VCaP (cell line): ENCODE measurements at regions not wholly inside any gene's neighbourhood (a gene's known extent, or its start where the extent isn't known, plus 50 kb on each side); places are given as distances from the start of the nearest gene placed in this dataset.
A peak's percentile ranks its signal among the peaks of the same experiment; 100 is the strongest.
"Not testable (repeated sequence)": the region's sequence is repeated elsewhere in the genome, so short reads cannot be mapped to it uniquely, and the experiment has no call there.

Experiments
- H3K27ac ChIP-seq: fragments of 450-650 bp; 2 replicates; pipeline ENCODE4 v1.5.1; 2017
- TF ChIP-seq, protein P1 (sequence below): fragments of 450-650 bp; conservative IDR thresholded peaks from 2 replicates; pipeline ENCODE4 v1.5.1; 2017; ENCODE audit warnings: mild to moderate bottlenecking, moderate library complexity

DNA sequence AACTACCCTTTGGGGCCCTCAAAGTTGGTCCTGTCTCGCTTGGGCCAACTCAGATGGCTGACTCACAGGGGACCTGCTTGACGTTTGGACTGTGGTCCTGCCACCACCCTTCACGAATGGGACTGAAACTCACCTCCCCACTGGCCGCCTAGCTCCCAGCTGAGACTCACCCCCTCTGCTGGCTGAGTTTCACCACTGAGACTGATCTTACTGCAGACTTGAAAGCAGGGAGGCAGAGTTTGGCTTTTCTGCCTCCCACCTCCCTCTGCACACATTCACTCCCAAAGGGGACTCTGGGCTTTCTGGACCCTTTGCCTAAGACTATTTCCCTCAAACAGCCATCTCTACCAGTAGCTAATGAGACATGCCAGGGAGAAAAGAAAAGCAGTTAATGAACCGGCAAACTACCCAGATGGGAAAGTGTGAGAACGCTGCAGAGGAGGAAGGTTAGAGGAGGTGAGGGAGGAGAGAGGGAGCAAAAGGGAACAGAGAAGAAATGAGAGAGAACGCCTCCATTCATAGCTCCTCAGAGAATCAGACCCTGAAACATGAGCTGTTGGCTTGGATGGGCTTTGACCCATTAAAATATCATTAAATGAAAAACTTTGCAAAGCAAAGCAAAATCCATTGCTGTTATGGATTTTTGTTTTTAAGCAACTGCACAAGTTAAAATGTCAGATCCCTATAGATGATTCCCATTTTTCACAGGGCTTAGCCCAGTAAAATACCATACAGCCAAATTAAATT is 139.5 kb downstream of the SEPTIN14 start:
- not testable (repeated sequence) for H3K27ac ChIP-seq
- TF ChIP-seq, protein P1, sequence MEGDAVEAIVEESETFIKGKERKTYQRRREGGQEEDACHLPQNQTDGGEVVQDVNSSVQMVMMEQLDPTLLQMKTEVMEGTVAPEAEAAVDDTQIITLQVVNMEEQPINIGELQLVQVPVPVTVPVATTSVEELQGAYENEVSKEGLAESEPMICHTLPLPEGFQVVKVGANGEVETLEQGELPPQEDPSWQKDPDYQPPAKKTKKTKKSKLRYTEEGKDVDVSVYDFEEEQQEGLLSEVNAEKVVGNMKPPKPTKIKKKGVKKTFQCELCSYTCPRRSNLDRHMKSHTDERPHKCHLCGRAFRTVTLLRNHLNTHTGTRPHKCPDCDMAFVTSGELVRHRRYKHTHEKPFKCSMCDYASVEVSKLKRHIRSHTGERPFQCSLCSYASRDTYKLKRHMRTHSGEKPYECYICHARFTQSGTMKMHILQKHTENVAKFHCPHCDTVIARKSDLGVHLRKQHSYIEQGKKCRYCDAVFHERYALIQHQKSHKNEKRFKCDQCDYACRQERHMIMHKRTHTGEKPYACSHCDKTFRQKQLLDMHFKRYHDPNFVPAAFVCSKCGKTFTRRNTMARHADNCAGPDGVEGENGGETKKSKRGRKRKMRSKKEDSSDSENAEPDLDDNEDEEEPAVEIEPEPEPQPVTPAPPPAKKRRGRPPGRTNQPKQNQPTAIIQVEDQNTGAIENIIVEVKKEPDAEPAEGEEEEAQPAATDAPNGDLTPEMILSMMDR = peak; percentile 64

DNA sequence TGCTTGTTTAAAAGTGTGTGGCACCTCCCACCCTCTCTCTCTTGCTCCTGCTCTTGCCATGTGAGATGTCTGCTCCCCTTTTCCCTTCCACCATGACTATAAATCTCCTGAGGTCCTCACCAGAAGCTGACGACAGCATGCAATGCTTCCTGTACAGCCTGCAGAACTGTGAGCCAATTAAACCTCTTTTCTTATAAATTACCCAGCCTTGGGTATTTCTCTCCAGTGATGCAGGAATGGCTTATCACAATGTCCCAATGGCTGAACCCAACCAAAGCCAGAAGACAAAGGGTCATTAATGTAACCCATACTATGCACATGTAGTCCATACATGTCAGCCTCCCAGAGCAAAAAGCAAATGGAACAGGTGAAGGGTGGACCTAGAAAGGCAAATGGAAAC is 141.5 kb downstream of the SEPTIN14 start:
- H3K27ac ChIP-seq = not testable (repeated sequence)

DNA sequence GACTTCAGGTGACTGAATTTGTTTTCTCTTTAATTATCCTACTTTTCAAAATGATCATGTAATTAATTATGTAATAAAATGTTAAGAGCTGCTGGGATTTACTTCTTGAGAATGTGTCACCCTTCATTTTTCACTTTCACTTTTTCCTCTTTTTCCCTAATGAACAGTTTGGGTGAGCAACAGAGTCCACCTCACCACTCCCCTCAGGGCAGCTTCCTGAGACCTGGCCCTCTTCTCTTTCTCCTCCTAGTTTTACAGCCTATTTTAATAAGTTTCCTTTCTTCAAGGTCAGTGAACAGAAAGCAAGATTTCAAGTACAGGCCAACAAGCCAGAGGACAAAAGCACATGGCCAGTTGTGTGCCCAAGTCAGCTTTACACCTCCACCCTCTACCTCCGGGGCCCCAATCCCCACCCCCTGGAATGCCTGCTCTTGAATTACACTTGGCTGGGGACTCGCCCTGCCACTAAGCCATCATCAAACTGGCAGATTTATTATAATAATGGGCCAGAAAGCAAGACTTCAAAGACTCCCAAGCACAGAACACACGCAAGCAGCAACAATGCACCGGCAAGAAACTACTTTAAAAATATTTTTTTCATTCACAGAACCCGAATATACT is 143.1 kb upstream of the VOPP1 start:
- H3K27ac ChIP-seq = not testable (repeated sequence)

DNA sequence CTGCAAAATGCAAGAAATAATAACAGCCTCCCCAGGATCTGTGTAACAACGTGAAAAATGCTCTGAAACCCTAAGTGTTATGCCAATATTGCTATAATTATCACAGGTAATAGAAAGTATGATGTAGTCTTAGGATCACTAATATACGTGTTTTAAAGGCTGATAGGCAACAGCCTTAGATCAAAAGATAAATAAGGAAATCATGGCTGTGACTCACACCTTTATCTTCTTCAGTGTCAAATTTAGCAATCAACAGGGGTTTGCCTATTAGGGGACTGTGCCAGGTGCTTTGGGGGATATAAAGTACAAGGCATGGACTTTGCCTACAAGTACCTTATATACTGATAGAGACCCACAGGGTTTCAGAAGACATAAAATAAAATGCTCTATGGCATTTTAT is 142.1 kb upstream of the VOPP1 start:
- not testable (repeated sequence) for H3K27ac ChIP-seq

DNA sequence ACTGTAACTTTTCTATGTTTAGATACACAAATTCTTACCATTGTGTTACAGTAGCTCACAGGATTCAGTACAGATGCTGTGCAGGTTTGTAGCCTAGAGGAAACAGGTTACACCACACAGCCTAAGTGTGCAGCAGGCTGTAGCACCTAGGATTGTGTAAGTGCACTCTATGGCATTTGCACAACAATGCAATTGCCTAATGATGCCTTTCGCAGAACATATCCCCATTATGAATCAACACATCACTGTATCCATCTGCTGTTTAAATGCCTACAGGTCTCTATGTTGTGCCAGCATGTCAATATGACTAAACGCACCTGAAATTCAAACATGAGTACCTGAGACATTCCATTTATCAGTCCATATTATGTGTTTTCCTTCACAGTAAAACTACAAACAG is 138.0 kb upstream of the VOPP1 start:
- H3K27ac ChIP-seq = not testable (repeated sequence)

DNA sequence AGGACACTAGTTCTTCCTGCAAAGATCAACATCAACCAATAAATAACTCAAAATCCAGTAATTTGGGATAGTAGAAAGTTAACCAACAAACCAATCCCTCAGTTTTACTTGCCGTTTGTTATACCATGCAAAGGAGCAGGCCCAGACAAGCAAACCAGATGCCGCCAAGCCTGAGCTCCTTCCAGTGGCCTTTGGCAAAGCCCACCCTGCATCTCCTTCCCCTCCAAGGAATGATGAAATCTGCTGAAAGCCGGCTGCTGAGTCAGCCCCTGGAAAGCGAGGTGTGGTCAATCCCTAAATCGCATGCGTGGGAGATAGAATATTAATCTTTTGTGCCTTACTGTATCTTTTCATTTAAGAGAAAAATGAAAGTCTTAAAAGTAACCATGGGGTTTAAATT is 135.7 kb upstream of the VOPP1 start:
- H3K27ac ChIP-seq = not testable (repeated sequence)

DNA sequence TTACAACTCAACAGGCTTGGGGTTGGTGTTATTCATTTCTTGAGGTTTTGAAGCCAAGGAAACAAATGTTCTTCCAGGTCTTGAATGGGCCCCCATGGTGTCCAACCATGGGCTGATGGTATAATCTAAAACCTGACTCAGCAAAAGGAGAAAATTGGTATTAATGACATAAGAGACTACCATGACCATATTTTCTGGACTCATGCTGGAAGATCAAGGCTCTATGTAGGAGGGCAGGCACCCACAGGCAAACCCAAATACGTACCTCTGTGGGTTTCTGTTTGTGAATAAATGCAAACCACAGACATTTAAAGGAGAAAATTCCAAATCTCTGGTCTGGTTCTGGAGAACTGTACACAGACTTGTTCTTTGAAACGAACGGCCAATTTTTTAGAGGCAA is 135.1 kb upstream of the VOPP1 start:
- H3K27ac ChIP-seq = not testable (repeated sequence)

DNA sequence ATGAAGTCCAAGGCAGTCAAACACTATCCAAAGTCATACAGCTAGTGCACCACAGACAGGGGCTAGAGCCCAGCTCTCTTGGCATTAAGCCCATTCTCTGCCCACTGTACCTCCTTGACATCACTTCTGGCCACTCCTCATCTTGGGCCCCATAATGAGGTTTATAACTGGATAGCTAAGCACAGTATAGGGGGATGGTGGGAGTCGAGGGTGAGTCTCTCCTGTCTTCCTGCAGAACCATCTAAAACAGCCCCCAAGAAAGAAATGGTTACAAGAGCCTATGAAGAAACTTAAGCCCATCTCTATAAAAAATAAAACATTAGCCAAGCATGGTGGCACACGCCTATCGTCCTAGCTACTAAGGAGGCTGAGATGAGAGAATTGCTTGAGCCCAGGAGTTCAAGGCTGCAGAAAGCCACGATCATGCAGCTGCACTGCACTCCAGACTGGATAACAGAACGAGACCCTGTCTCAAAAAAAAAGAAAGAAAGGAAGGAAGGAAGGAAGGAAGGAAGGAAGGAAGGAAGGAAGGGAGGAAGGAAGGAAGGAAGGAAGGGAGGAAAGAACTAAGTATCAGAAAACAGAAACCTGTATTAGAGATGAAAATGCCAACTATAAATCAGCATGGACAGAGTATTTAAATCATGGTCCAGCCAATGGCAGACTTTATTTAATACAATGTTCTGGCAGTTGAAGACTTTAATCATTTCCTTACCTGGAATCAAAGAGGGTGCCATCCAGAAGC is 134.3 kb upstream of the VOPP1 start:
- not testable (repeated sequence) for H3K27ac ChIP-seq

DNA sequence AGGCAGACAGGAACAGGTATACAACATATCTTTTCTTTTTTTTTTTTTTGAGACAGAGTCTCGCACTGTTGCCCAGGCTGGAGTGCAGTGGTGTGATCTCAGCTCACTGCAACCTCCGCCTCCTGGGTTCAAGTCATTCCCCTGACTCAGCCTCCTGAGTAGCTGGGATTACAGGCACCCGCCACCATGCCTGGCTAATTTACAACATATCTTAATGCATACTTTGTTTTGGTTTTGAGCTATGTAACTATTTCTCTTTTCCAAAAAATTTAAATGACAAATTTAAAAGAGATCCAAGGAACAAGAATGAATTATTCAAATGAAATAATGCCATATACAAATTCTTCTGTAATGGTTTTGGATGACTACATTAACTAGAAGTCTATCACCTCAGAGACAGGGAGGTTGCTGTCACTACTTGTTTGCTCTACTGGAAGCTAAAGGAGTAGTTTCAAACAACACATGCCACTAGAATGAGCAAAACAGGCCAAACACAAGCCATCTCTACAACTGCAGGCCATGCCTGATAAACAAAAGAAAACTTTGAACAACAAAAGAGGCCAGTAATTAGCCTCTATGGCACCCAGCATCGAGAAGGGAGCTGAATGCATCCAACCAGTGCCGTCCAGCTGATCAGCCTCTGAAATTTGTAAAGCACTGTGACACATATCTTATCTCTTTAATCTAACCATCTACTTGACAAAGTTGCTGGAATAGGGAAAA is 133.6 kb upstream of the VOPP1 start:
- not testable (repeated sequence) for H3K27ac ChIP-seq

DNA sequence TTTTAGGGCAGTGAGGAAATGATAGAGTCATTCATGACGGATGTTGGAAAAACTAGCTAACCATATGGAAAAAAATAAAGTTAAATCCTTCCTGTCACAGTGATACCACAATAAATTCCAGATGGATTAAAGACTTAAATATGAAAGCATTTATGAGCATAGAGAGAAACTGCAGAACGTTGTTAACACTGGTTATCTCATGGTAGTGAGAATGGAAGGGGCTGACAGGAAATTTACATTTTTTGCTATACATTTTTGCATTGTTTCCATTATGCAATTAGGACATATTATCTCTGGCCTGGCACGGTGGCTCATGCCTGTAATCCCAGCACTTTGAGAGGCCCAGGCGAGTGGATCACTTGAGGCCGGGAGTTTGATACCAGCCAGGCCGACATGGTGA is 130.5 kb upstream of the VOPP1 start:
- not testable (repeated sequence) for H3K27ac ChIP-seq

DNA sequence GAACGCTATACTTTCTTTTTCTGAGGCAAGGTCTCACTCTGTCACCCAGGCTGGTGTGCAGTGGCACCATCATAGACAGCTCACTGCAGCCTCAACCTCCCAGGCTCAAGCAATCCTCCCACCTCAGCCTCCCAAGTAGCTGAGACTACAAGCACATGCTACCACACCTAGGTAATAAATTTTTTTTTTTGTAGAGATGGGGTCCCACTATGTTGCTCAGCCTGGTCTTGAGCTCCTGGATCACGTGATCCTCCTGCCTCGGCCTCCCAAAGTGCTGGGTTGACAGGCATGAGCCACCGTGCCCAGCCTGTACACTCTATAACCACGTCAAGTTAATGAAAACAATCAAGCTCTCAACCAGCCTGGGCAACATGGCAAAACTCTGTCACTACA is 127.1 kb upstream of the VOPP1 start:
- H3K27ac ChIP-seq = not testable (repeated sequence)

DNA sequence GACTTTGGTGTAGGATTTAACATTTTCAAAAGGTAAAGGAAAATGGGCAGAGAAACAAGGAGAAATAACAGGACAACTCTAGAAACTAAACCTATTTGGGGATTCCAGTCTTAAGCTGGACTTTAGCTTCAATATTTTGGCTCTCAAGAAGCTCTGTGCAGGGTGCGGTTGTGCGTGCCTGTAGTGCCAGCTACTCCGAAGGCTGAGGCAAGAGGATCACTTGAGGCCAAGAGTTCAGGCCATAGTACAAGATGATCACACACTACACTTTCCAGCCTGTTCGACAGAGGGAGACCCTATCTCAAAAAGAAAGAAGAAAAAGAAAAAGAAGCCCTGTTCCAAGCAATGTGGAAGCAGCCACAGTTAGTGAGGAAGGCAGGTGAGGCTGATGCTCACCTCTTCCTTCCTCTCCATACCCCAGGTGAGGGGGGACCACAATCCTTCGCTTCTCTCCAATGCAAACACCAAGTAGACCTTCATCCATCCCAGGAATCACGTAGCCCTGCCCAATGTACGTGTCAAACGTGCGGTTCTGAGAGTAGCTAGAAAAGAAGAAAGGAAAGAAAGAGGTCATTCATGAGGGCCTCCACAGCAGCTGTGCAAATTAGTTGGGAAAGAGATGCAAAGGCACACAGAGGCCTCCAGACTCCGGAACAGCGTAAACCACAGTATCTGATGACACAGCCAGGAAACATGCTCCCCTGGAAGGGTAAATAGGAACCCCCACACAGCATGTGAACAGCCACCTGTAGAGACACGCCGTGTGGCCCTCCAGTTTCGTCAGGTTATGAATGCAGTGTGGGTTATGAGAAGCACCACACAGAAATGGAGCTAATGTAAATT is 126.5 kb upstream of the VOPP1 start:
- not testable (repeated sequence) for H3K27ac ChIP-seq

DNA sequence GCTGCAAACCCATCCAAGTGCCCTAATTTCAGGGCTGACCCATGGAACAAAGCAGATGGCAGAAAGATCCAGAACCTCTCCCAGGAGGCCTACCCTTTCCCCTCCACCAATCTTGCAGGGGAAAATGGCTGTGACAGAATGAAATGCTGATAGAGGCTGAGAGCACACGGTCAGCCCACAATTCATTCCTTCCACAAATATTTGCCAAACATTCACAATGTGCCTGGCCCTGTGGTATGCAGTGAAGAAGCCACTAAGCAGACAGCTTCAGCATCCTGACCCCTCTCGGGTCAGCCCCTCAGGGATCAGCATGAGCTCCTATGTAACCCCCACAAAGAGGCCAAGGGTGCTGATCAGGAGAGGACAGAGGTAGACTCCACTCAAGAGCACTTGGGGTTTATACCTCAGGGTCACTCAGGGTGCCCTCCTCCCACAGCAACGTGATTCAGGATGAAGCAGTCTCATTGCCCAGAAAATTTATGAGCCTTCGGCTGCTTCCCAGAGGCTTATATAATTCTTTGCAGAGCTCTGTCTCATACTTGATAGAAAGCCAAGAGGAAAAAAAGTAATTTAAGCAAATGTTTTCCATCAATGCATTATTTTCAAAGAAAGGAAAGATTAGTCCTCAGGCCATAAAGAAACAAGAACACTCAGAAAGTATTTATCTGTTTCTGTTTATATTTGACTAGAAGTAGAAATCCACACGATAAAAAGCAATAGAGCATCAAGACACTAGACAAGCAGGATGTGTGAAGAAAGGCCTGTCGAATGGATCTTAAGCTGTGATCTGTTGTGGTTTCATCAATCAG is 123.8 kb upstream of the VOPP1 start:
- H3K27ac ChIP-seq = not testable (repeated sequence)

DNA sequence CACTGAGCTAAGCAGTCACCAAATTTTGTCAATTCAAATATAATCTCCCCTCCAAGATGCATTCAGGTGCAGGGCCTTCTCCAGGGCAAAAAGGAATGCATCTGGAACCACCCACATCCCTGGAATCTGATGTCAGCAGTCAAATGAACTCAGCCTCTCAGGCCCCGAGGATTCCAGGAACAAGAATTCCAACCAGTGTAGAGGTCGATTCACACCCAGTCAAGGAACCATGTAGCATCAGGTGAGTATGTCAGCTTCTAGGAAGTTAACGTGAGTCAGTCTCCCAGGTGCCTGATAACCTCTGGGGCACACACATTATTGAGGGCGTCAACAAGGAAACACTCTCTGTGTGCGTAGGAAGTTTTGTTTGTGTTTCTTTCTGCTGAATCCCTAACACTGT is 122.2 kb upstream of the VOPP1 start:
- not testable (repeated sequence) for H3K27ac ChIP-seq

DNA sequence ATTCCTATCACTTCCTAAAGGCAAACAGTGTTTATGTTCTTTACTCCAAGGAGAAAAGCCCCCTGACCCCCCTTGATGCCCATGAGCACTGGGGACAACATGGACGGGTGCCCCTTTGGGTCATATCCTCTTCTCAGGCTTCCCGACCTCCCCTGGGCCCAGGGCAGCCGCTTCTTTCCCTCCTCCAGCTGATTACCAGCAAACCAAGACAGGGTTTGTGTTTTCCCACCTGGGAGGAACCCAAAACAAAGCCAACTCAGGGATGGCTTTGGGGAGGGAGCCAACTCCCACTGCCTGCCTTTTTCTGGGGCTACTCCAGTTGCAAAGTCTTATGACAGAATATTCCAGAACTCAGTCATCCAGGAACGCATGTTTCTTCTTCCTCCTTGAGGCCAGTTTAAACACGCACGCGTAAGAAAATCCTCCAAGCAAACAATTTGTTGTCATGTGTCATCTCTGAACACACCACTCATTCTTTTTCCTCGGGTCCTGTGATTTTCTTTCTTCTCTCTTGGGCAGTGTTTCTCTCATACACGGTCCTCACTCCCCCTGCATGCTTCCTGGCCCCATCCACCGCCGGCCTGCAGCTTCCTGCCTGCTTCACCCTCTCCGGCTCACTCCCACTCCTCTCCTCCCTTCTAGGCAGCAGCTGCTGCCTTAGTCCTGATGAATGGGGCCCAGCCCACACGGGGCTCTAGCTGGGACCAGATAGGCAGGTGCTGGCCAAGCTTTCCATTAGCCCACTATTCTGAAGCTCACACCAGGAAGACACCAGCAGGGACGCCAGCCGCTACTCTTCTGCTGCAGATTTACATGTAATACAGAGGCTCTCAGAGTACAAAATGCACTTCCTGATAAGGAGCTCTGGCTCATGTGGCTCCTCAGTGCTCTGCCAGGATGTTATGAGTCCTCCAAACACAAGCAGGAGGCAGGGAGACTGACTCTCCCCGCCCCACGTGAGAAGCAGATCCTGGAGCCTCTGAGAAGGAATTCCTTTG is 116.7 kb upstream of the VOPP1 start:
- H3K27ac ChIP-seq = not testable (repeated sequence)

DNA sequence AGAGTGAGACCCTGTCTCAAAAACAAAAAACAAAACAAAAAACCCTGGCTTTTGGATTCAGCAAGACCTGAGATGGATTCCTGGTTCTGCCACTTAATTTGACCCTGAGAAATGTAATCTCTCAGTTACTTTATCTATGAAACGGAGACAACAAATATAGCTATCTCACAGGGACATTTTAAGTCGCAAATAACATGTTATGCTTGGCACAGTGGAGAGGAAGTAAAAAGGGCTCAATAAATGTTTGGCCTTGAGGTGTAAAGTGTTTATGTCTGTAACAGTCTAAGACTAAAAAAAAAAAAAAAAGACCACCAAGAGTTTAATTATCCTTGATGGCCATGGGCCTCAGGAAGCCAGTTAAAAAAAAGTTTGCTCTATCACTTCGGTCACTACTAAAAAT is 116.0 kb upstream of the VOPP1 start:
- not testable (repeated sequence) for H3K27ac ChIP-seq

DNA sequence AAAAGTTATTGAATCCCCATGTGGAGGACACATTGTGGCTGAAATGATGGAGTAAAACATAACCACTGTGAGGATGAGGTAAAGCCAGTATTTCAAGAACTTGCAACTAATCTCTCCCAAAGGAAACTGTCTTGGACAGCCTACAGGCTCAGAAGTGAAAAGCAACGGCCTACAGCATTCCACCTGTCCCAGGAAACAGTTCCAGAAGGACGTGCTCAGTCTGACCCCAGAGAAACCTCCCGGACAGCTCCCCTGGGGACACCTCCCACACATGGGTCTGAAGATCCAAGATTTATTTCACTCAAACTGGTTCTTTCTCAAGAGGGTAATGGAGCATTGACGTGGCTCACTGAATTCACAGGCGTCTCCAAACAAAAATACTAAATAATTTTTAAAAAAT is 115.0 kb upstream of the VOPP1 start:
- H3K27ac ChIP-seq = not testable (repeated sequence)

DNA sequence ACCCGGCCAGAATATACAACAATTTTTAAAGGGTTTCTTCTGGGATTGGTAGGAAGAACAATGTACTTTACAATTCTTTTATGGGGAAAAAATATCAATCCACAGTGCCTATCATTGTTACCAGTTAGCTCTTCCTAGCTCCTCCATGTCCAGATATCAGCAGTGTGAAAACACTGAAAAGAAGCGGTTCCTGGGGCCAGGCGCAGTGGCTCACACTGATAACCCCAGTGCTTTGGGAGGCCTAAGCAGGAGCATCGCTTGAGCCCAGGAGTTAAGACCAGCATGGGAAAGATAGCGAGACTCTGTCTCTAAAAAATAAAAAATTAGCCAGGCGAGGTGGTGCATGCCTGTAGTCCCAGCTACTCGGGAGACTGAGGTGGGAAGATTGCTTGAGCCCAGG is 114.5 kb upstream of the VOPP1 start:
- not testable (repeated sequence) for H3K27ac ChIP-seq
